GM19023 (cell line): ENCODE measurements at regions not wholly inside any gene's neighbourhood (a gene's known extent, or its start where the extent isn't known, plus 50 kb on each side); places are given as distances from the start of the nearest gene placed in this dataset.
"Not testable (repeated sequence)": the region's sequence is repeated elsewhere in the genome, so short reads cannot be mapped to it uniquely, and the experiment has no call there.

Source experiments
- ATAC-seq: cut with Tn5 transposase; IDR thresholded peaks from one replicate; pipeline ENCODE4 v1.9.1; 2021; ENCODE audit warnings: mild to moderate bottlenecking, moderate library complexity; ENCODE audit not compliant: unreplicated experiment

DNA sequence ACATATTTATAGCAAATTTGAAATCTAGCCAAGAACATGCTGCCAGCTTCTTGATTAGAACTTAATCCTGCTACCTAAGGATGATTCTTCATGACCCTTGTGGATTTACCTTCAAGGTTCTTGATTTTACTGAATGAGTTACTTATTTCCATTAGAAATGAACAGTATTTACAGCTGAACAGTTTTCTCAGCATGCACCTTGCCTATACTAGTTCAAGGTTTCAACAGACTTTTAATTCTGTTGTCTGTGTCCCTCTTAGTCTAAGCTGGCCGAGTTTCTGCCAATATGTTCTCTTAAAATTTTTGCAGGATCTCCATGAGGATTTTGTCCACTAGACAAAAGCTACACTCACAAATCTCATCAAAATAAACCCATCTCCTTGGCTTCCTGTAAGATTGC, 188.8 kb upstream of the ST8SIA4 start:
- no peak for ATAC-seq

DNA sequence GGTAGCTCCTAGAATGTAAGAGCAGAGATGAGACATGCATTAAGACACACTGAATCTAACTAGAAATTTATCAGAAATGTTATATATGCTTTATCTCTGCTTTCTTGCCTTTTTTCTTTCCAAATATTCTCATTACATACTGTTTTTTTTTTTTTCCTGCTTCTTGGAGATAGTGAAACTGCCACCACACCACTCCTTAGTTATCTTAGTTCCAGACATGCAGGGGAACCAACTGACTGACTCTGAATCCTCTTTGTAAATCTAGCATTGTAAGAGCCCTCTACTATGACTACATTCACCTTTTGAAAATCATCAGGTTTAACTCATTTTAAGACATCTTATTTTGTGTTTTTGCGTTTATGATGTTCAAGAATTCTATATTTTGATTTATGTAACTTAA, 181.3 kb upstream of the ST8SIA4 start:
- no peak for ATAC-seq

DNA sequence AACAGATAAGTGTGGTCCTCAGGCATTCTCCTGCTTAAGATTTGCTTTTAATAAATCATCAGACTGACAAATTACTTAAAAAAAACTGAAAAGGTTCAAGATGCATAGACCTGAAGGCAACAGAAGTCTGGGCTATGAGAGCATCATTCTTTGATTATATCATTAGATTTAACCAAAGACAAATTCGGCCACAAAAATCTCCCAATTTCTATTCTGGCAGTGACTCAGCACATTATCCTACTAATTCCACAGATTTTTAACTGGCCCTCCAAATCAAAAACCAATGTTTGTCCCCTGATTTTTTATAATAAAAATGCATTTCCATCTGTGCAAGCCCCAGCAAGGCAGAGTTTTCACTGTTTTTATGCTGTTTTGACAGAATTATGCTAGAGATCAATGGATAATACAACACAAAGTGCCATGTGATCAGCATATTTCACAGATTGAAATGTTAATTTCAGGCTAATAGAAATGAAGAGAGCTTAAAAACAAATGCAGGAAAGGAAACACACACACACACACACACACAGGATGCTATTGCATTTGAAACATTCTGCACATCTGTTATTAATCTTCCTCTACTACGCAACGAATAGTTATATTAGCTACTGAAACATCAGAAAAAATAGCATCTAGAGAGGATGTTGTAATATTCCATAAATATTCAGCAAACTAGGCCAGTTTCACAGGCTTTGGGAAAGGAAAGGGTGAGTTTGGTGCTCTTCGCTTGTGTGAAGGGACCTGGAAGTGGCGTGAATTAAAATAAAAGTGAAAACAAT, 177.6 kb upstream of the ST8SIA4 start:
- no peak for ATAC-seq

DNA sequence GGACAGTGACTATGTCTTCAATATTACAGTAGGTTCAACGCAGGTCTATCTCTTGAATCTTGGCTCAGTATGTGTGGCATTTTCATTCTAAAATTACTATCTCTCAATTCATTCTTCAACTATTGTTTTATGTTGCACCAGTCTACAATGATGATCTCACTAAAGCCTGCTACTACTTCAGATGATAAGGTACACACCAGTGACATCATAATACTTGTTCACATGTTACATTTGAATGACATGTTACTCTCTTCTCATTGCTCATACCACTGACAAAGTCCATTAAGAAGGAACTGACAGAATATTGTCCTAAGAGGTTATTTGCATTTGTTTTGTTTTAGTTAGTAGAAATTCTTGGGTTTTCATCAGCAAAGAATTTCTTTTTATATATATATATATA, 165.2 kb upstream of the ST8SIA4 start:
- no peak for ATAC-seq

DNA sequence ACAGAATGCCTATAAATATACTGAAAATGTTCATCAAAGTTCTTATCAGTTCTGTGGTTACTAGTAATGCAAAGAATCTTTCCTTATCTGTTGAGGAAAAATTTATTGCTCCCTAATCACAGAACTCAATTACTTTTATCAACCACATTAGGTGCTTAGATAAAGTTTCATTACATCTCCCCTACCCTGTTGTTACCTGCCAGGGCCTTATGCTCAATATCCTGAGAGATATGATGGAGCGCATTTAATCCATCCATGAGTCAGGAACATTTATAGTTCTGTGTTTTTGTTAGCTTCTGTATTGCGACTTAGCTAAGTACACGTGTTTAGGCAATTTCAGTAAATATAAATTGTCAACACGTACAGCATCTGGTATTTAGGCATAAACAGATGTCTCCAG, 164.3 kb upstream of the ST8SIA4 start:
- no peak for ATAC-seq

DNA sequence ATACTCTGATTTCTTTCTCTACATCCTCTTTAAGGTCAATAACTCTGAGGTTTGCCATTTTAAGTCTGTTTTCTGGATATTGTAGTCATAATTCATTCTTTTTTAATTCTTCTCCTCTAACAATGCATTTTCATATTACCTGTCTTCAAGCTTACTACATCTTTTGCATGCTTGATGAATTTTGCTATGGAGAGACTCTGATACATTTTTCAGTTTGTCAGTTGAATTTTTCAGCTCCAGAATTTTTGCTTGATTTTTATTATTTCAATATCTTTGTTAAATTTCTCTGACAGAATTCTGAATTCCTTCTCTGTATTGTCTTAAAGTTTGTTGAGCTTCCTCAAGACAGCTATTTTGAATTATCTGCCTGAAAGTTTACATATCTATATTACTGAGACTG, 159.8 kb upstream of the ST8SIA4 start:
- ATAC-seq, result no peak

DNA sequence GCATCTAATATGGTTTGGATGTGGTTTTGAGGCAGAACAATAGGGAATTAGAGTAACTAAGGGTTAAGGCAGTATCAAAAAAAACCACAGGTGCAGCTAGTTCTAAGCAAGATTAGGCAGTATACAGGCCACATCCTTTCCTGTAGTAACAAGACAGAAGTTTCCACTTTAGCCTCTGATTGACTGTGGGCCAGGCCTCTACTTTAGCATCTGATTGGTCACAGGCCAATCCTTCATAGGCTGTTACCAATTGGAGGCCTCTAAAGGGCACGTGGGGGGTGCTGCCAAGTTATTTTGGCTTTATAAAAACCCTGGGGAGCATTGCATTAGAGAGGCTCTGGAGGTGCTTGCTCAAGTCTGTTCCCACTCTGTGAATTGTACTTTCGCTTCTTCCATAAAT, 144.1 kb upstream of the ST8SIA4 start:
- ATAC-seq, result no peak

DNA sequence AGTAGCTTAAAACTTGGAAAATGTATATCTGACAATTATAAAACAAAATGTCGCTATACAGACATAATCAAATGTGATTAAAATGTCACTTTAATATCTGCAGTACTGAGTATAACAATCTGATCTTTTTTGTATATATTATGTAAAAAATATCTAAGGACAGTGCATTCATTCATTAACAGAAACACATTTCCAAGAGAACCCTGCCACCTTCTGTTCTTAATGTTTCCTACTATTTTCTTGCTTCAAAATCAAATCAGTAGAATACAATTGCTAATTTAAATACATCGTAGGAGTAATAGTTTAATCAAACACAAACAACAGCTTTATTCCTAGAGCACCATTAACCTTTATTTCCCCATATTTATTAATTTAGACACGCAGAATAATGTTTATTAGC, 142.6 kb upstream of the ST8SIA4 start:
- ATAC-seq, result no peak

DNA sequence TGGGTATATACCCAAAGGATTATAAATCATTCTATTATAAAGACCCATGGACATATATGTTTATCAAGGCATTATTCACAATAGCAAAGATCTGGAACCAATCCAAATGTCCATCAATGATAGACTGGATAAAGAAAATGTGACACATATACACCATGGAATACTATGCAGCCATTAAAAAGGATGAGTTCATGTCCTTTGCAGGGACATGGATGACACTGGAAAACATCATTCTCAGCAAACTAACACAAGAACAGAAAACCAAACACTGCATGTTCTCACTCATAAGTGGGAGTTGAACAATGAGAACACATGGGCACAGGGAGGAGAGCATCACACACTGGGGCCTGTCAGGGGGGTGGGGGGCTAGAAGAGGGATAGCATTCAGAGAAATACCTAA, 136.9 kb upstream of the ST8SIA4 start:
- not testable (repeated sequence) for ATAC-seq

DNA sequence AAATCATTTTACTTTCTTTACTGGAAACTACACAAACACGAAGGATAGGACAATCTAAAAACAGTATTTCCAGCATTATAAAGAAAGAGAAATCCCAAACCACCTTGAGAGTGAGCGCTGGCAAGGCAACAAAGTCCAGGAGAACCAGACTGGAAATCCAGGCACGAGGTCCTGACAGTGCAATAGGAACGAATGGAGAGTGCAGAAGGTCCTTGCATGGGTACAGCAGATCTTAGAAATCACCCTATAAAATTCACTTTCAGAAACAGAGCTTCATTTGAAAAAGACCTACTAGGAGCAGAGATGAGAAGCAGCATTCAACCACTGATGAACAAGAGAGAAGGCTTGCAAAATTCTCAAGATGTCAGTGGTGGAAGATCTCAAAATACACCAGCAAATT, 133.7 kb upstream of the ST8SIA4 start:
- no peak for ATAC-seq

DNA sequence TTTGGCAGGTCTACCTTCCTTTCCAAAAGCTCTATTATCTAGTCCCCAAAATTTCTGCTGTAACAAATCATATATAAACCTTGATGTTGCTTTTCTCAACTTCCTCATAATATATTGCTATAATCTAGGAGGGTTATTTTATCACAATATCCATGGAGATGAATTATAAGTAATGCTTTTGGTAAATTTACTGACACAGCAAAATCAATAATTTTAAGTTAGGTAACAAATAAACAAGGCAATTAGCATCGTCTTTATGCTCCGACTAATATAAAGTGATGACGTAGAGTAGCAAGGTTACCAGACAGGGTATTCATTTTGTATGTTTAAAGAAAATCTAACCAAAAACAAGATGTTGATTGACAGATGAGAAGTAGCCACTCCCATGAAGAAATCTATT, 132.3 kb upstream of the ST8SIA4 start:
- no peak for ATAC-seq

DNA sequence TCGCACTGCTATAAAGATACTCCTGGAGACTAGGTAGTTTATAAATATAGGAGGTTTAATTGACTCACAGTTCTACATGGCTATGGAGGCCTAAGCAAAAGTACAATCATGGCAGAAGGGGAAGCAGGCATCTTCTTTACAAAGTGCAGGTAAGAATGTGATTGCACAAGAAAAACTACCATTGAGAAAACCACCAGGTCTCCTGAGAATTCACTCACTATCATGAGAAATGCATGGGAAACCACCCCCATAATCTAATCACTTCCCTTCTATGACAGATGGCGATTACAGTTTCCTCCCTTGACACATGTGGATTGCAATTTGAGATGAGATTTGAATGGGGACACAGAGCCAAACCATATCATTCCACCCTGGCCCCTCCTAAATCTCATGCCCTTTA, 121.2 kb upstream of the ST8SIA4 start:
- ATAC-seq, result no peak

DNA sequence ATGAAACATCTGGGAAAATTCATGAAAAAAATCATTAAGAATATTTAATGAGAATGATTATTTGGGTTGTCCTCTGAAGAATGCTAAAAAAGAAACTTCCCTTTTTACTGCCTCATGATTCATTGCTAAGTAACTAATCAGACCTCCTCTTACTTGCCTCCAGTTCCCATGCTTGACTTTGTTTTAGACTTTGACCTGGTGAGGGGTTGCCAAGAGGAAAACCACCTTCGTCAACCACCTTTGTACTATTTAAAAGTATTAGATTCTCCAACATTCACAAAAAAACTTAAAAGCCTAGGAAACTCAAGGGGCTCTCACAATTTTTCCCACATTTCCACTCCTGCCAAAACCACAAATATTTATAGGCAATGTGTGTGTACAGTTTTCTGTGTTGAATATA, 115.2 kb upstream of the ST8SIA4 start:
- no peak for ATAC-seq

DNA sequence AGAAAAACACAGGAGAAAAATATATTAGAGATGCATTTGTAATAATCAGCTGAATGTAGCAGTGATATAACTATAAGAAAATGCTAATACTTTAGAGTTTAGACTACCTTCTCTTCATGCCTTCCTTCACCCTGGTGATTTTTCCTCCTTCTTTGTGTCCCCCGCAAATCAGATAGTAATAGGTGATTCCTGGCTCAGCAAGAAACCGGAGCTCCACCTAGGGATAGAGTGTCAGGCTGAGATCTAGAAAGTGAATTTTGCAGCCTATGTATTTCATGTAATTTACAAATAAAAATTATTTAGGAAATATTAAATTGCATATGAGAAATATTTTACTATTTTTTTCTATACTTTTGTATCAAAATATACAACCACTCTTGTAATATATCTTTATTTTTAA, 109.8 kb upstream of the ST8SIA4 start:
- no peak for ATAC-seq

DNA sequence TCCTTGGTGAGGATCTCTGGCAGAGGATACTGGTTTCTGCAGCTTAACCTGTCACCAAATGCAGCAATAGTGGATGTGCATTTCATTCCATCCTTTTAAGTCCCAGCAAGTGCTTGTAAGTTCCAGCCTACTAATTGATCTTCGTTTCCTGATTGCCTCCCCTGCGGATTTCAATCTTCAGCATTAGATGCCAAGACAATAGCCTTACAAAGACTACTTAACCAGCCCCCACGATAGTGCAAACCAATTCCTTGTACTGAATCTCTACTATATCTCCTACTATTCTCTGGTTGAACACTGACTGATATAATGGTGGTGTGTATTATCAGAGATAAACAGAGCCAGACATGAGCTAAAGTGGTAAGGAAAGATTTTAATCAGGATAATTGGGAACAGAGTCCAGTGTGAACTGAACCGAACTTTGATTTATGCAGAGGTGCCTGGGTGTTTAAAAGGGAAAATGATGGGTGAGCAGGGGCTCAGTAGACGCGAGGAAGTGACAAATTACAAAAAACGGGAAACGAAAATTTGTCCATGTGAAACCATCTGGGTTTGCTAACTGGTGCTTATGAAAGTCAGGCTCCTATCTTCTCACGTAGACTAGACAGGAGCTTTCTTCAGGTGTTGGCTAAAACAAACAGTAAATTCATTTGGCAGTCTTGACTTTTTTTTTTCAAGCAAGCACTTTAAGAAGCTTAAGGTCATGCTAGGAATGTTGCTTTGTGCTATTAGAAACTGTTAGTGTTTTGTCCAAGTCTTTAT, 106.9 kb upstream of the ST8SIA4 start:
- no peak for ATAC-seq

DNA sequence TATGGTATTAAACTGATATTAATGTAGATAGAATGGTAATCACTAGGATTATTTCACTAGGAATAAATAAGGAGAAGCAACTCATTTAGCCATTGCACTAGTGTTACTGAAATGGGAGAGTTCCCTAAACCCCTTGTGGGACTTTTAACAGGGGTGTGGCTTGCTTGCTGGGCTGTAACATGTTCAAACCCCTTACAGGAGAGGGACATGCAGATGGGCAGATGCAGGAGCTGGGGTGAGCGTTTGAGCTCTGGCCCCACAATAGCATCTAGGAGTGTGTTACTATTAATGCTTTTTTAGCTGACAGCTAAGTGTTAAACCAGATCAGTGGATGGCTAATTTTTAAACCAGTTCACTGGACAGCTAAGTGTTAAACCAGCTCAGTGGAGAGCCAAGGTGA, 89.3 kb upstream of the ST8SIA4 start:
- ATAC-seq, result no peak

DNA sequence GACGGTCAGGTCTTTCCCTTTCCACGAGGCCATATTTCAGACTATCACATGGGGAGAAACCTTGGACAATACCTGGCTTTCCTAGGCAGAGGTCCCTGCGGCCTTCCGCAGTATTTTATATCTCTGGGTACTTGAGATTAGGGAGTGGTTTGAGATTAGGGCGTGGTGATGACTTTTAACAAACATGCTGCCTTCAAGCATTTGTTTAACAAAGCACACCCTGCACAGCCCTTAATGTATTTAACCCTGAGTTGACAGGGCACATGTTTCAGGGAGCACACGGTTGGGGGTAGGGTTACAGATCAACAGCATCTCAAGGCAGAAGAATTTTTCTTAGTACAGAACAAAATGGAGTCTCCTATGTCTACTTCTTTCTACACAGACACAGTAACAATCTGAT, 80.5 kb upstream of the ST8SIA4 start:
- ATAC-seq, result not testable (repeated sequence)

DNA sequence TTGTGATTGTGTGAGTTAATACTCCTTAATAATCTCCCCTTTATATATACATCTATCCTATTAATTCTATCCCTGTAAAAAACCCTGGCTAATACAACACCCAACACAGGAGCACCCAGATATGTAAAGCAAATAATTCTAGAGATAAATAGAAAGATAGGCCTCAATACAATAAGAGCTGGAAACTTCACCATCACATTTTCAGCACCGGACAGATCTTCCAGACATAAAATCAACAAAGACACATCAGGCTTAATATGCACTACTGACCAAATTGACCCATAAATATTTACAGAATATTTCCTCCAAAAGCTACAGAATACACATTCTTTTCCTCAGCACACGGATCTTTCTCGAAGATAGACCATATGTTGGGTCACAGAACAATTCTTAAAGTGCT, 71.0 kb upstream of the ST8SIA4 start:
- ATAC-seq, result no peak

DNA sequence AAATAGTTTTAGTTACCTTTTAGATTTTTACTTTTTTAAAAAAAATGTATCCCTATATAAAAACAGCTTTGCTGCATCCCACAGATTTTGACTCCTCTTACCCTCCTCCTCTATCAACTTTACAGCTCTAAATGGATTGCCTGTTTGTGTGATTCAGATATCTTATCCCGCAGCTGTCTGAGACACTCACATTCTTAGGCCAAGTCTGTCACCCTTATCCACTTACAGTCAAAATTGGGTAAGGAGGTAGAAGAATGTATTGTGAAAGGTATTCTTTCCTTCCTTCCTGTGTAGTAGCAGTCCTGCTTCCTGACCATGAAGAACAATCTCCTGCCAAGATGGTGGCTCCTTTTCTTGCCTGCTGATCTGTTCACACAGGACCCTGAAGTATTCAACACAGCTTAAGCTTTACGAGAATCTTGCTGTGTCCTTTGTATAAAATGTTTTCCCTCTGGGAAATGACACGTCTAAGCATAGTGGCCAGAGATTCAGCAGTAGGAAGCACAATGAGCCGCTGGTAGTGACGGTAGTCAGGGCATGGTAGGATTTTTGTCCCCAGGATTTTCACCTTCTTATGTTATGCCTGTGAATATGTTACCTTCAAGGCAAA, 67.7 kb upstream of the ST8SIA4 start:
- no peak for ATAC-seq

DNA sequence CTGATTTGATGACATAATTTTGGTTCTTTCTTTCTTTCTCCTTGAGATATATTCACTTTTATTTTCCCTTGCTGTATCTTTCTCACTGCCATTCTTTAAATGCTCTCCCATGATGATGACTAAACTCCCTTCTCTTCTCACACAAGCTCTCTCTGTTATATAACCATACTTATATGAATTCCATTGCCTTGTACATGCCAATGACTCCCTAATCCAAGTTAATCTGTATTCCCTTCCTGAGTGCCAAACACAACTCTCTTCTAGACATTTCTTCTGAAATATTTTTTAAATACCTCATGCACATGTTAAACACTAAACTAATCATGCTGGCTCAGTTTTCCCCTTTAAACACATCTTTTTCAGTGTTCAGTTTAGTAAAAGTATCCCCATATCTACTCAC, 62.2 kb upstream of the ST8SIA4 start:
- no peak for ATAC-seq
